ENCODE measurements at regions not wholly inside any gene's neighbourhood (a gene's known extent, or its start where the extent isn't known, plus 50 kb on each side); places are given as distances from the start of the nearest gene placed in this dataset.

GRCh38 chr2:204340511-204340910 is 204.8 kb upstream of the PARD3B start:
- Histone ChIP-seq H3K27me3 (ENCODE audit: insufficient read depth, low read length, poor library complexity, severe bottlenecking) (no peaks in the 10 kb centered on the region), H4K20me1 (ENCODE audit: insufficient read depth, low read length, poor library complexity, severe bottlenecking) (no peaks in the 10 kb centered on the region), H3K9me3 (ENCODE audit: insufficient read depth, low read depth, low read length) (no peaks in the 10 kb centered on the region), H3F3A (ENCODE audit: low read depth) (no peaks in the 10 kb centered on the region), H2AFZ (ENCODE audit: low read length) (no peak overlapping the region), H3K4me2 (ENCODE audit: low read depth, low read length, poor library complexity, severe bottlenecking) (no peak overlapping the region), H3K79me2 (ENCODE audit: insufficient read depth, low read length) (no peaks in the 10 kb centered on the region), H3K36me3 (ENCODE audit: insufficient read depth, low read length) (no peaks in the 10 kb centered on the region), H3K9ac (ENCODE audit: low read depth, low read length, poor library complexity, severe bottlenecking) (no peak overlapping the region), H3K9me2 (replicated peaks; ENCODE audit: low read depth, low read length) (no peaks in the 10 kb centered on the region), H3K4me3 (ENCODE audit: low read length, poor library complexity, severe bottlenecking) (no peak overlapping the region), H3K4me1 (ENCODE audit: insufficient read depth, low read length, poor library complexity, severe bottlenecking) (no peaks in the 10 kb centered on the region)
- no peak for TF ChIP-seq CTCF (conservative IDR thresholded peaks at IDR 0.05; ENCODE audit: low read length)
- no peak for TF ChIP-seq EZH2phosphoT487 (IDR thresholded peaks at IDR 0.05; ENCODE audit: borderline replicate concordance)

GRCh38 chr2:204341887-204342276 is 203.4 kb upstream of the PARD3B start:
- Histone ChIP-seq H3K27me3 (ENCODE audit: insufficient read depth, low read length, poor library complexity, severe bottlenecking) (no peaks in the 10 kb centered on the region), H2AFZ (ENCODE audit: low read length) (no peak overlapping the region), H3K4me2 (ENCODE audit: low read depth, low read length, poor library complexity, severe bottlenecking) (no peak overlapping the region), H3F3A (ENCODE audit: low read depth) (no peaks in the 10 kb centered on the region), H3K4me3 (ENCODE audit: low read length, poor library complexity, severe bottlenecking) (no peak overlapping the region), H4K20me1 (ENCODE audit: insufficient read depth, low read length, poor library complexity, severe bottlenecking) (no peaks in the 10 kb centered on the region), H3K9ac (ENCODE audit: low read depth, low read length, poor library complexity, severe bottlenecking) (no peak overlapping the region), H3K36me3 (ENCODE audit: insufficient read depth, low read length) (no peaks in the 10 kb centered on the region), H3K79me2 (ENCODE audit: insufficient read depth, low read length) (no peaks in the 10 kb centered on the region), H3K4me1 (ENCODE audit: insufficient read depth, low read length, poor library complexity, severe bottlenecking) (no peaks in the 10 kb centered on the region), H3K9me2 (replicated peaks; ENCODE audit: low read depth, low read length) (no peaks in the 10 kb centered on the region), H3K9me3 (ENCODE audit: insufficient read depth, low read depth, low read length) (no peaks in the 10 kb centered on the region)
- no peak for TF ChIP-seq CTCF (conservative IDR thresholded peaks at IDR 0.05; ENCODE audit: low read length)
- no peak for TF ChIP-seq EZH2phosphoT487 (IDR thresholded peaks at IDR 0.05; ENCODE audit: borderline replicate concordance)

- no peaks in the 10 kb centered on the region for H3K79me2 ChIP-seq (ENCODE audit: insufficient read depth, low read length)
- H3K4me3 ChIP-seq (ENCODE audit: low read length, poor library complexity, severe bottlenecking) = no peak overlapping the region
- H3K9ac ChIP-seq (ENCODE audit: low read depth, low read length, poor library complexity, severe bottlenecking) = no peak overlapping the region
- H3K4me2 ChIP-seq (ENCODE audit: low read depth, low read length, poor library complexity, severe bottlenecking) = no peak overlapping the region
- no peaks in the 10 kb centered on the region for H3K4me1 ChIP-seq (ENCODE audit: insufficient read depth, low read length, poor library complexity, severe bottlenecking)
- H4K20me1 ChIP-seq (ENCODE audit: insufficient read depth, low read length, poor library complexity, severe bottlenecking) = no peaks in the 10 kb centered on the region
- no peaks in the 10 kb centered on the region for H3K9me2 ChIP-seq (replicated peaks; ENCODE audit: low read depth, low read length)
- H3K36me3 ChIP-seq (ENCODE audit: insufficient read depth, low read length) = no peaks in the 10 kb centered on the region
- H2AFZ ChIP-seq (ENCODE audit: low read length) = no peak overlapping the region
- no peaks in the 10 kb centered on the region for H3K9me3 ChIP-seq (ENCODE audit: insufficient read depth, low read depth, low read length)
- TF ChIP-seq CTCF (conservative IDR thresholded peaks at IDR 0.05; ENCODE audit: low read length) (no peak), EZH2phosphoT487 (IDR thresholded peaks at IDR 0.05; ENCODE audit: borderline replicate concordance) (no peak)
- no peaks in the 10 kb centered on the region for H3K27me3 ChIP-seq (ENCODE audit: insufficient read depth, low read length, poor library complexity, severe bottlenecking)
- H3F3A ChIP-seq (ENCODE audit: low read depth) = no peaks in the 10 kb centered on the region
These were observed 201.6 kb upstream of the PARD3B start for GRCh38 chr2:204343685-204344084.
